ENCODE measurements at regions not wholly inside any gene's neighbourhood (a gene's known extent, or its start where the extent isn't known, plus 50 kb on each side); places are given as distances from the start of the nearest gene placed in this dataset.

- no peaks in the 10 kb centered on the region for H3K79me1 ChIP-seq (replicated peaks; ENCODE audit: low read length, poor library complexity, severe bottlenecking)
- no peak overlapping the region for H2BK120ac ChIP-seq (ENCODE audit: low read depth, low read length)
- no peak overlapping the region for H3K23ac ChIP-seq (ENCODE audit: low read length in 2 of 2)
- H3K27ac ChIP-seq (ENCODE audit: low read length, poor library complexity, severe bottlenecking), result no peak overlapping the region
- H4K91ac ChIP-seq (ENCODE audit: low read length), result peak overlapping the region; percentile 30
- H3K9ac ChIP-seq (ENCODE audit: low read length), result peak overlapping the region; percentile 49
- no peak overlapping the region for H3K4me2 ChIP-seq (ENCODE audit: low read length, poor library complexity, severe bottlenecking)
- no peaks in the 10 kb centered on the region for H3K27me3 ChIP-seq (ENCODE audit: control insufficient read depth in 1 of 2, insufficient read depth in 1 of 2, low read length in 2 of 2)
- peak overlapping the region; percentile 35 to 58 for H3K18ac ChIP-seq (ENCODE audit: low read depth in 1 of 2, low read length in 2 of 2)
- no peaks in the 10 kb centered on the region for H3K36me3 ChIP-seq (ENCODE audit: control insufficient read depth in 1 of 2, insufficient read depth in 2 of 2, low read depth in 1 of 2, low read length in 2 of 2)
- no peak overlapping the region for H3K4me3 ChIP-seq (ENCODE audit: insufficient read depth in 1 of 2, low read depth in 1 of 2, low read length in 2 of 2)
- H2AFZ ChIP-seq (ENCODE audit: low read depth, low read length), result no peak overlapping the region
- no peak overlapping the region for H3K14ac ChIP-seq (ENCODE audit: low read length in 2 of 2)
- peak overlapping the region; percentile 58 for H2AK5ac ChIP-seq (ENCODE audit: low read length, severe bottlenecking)
- no peak overlapping the region for H3K4ac ChIP-seq (ENCODE audit: low read depth in 1 of 2, low read length in 2 of 2)
- no peak overlapping the region for H2BK5ac ChIP-seq (ENCODE audit: low read depth, low read length, poor library complexity, severe bottlenecking)
- DNase-seq, result peak; percentile 43
- 71% methylated on average over 6 of the region's 6 CpGs for WGBS
- peak overlapping the region; percentile 72 for H4K8ac ChIP-seq (ENCODE audit: low read length)
- no peaks in the 10 kb centered on the region for H3K9me3 ChIP-seq (ENCODE audit: control insufficient read depth, low read length)
- H2BK15ac ChIP-seq (ENCODE audit: low read depth, poor library complexity, severe bottlenecking), result no peak overlapping the region
- H2BK12ac ChIP-seq (ENCODE audit: low read length in 2 of 2), result peak overlapping the region; percentile 29 to 70
- peaks cover 16% of the 10 kb centered on the region for H3K4me1 ChIP-seq (ENCODE audit: control insufficient read depth, insufficient read depth, low read depth, low read length)
These were observed 211.4 kb upstream of the ECI2 start for GRCh38 chr6:4346659-4347333.

GRCh38 chr6:4345543-4345942 is 210.2 kb upstream of the ECI2 start:
- Histone ChIP-seq H2BK15ac (ENCODE audit: low read depth, poor library complexity, severe bottlenecking) (no peak overlapping the region), H4K8ac (ENCODE audit: low read length) (peak overlapping the region; percentile 78)

GRCh38 chr6:4344317-4344899 is 209.0 kb upstream of the ECI2 start:
- no peak overlapping the region for H2AFZ ChIP-seq (ENCODE audit: low read depth, low read length)
- no peak overlapping the region for H3K9ac ChIP-seq (ENCODE audit: low read length)
- H3K14ac ChIP-seq (ENCODE audit: low read length in 2 of 2), result no peak overlapping the region
- H3K4me2 ChIP-seq (ENCODE audit: low read length, poor library complexity, severe bottlenecking), result no peak overlapping the region
- H3K27me3 ChIP-seq (ENCODE audit: control insufficient read depth in 1 of 2, insufficient read depth in 1 of 2, low read length in 2 of 2), result no peaks in the 10 kb centered on the region
- no peak overlapping the region for H4K91ac ChIP-seq (ENCODE audit: low read length)
- H3K27ac ChIP-seq (ENCODE audit: low read length, poor library complexity, severe bottlenecking), result no peak overlapping the region
- no peak overlapping the region for H2BK12ac ChIP-seq (ENCODE audit: low read length in 2 of 2)
- H3K23ac ChIP-seq (ENCODE audit: low read length in 2 of 2), result no peak overlapping the region
- no peaks in the 10 kb centered on the region for H3K9me3 ChIP-seq (ENCODE audit: control insufficient read depth, low read length)
- peak overlapping the region; percentile 11 for H2AK5ac ChIP-seq (ENCODE audit: low read length, severe bottlenecking)
- no peak overlapping the region for H2BK5ac ChIP-seq (ENCODE audit: low read depth, low read length, poor library complexity, severe bottlenecking)
- no peaks in the 10 kb centered on the region for H3K36me3 ChIP-seq (ENCODE audit: control insufficient read depth in 1 of 2, insufficient read depth in 2 of 2, low read depth in 1 of 2, low read length in 2 of 2)
- no peak overlapping the region for H3K4ac ChIP-seq (ENCODE audit: low read depth in 1 of 2, low read length in 2 of 2)
- peak; percentile 40 for DNase-seq
- H2BK15ac ChIP-seq (ENCODE audit: low read depth, poor library complexity, severe bottlenecking), result no peak overlapping the region
- no peak overlapping the region for H2BK120ac ChIP-seq (ENCODE audit: low read depth, low read length)
- H3K18ac ChIP-seq (ENCODE audit: low read depth in 1 of 2, low read length in 2 of 2), result no peak overlapping the region
- no peak overlapping the region for H3K4me3 ChIP-seq (ENCODE audit: insufficient read depth in 1 of 2, low read depth in 1 of 2, low read length in 2 of 2)
- H3K4me1 ChIP-seq (ENCODE audit: control insufficient read depth, insufficient read depth, low read depth, low read length), result peaks cover 8% of the 10 kb centered on the region
- WGBS, result 96% methylated on average over 9 of the region's 10 CpGs
- no peak overlapping the region for H4K8ac ChIP-seq (ENCODE audit: low read length)
- no peaks in the 10 kb centered on the region for H3K79me1 ChIP-seq (replicated peaks; ENCODE audit: low read length, poor library complexity, severe bottlenecking)

More at GRCh38 chr6:4345543-4345942, 210.2 kb upstream of the ECI2 start:
- no peak overlapping the region for H4K91ac ChIP-seq (ENCODE audit: low read length)
- H3K4me1 ChIP-seq (ENCODE audit: control insufficient read depth, insufficient read depth, low read depth, low read length), result peaks cover 10% of the 10 kb centered on the region
- H3K27ac ChIP-seq (ENCODE audit: low read length, poor library complexity, severe bottlenecking), result no peak overlapping the region
- DNase-seq, result no peak
- H3K14ac ChIP-seq (ENCODE audit: low read length in 2 of 2), result no peak overlapping the region
- H3K23ac ChIP-seq (ENCODE audit: low read length in 2 of 2), result no peak overlapping the region
- no peaks in the 10 kb centered on the region for H3K27me3 ChIP-seq (ENCODE audit: control insufficient read depth in 1 of 2, insufficient read depth in 1 of 2, low read length in 2 of 2)
- WGBS, result 94% methylated on average over 3 of the region's 3 CpGs
- H3K4ac ChIP-seq (ENCODE audit: low read depth in 1 of 2, low read length in 2 of 2), result no peak overlapping the region
- no peaks in the 10 kb centered on the region for H3K9me3 ChIP-seq (ENCODE audit: control insufficient read depth, low read length)
- no peak overlapping the region for H2AFZ ChIP-seq (ENCODE audit: low read depth, low read length)
- no peaks in the 10 kb centered on the region for H3K36me3 ChIP-seq (ENCODE audit: control insufficient read depth in 1 of 2, insufficient read depth in 2 of 2, low read depth in 1 of 2, low read length in 2 of 2)
- no peak overlapping the region for H3K9ac ChIP-seq (ENCODE audit: low read length)
- no peaks in the 10 kb centered on the region for H3K79me1 ChIP-seq (replicated peaks; ENCODE audit: low read length, poor library complexity, severe bottlenecking)
- no peak overlapping the region for H3K4me3 ChIP-seq (ENCODE audit: insufficient read depth in 1 of 2, low read depth in 1 of 2, low read length in 2 of 2)
- no peak overlapping the region for H3K18ac ChIP-seq (ENCODE audit: low read depth in 1 of 2, low read length in 2 of 2)
- H2BK12ac ChIP-seq (ENCODE audit: low read length in 2 of 2), result no peak overlapping the region
- H2BK120ac ChIP-seq (ENCODE audit: low read depth, low read length), result no peak overlapping the region
- no peak overlapping the region for H2AK5ac ChIP-seq (ENCODE audit: low read length, severe bottlenecking)
- H3K4me2 ChIP-seq (ENCODE audit: low read length, poor library complexity, severe bottlenecking), result no peak overlapping the region
- H2BK5ac ChIP-seq (ENCODE audit: low read depth, low read length, poor library complexity, severe bottlenecking), result no peak overlapping the region

- Histone ChIP-seq H3K14ac (ENCODE audit: low read length in 2 of 2) (no peak overlapping the region), H3K18ac (ENCODE audit: low read depth in 1 of 2, low read length in 2 of 2) (no peak overlapping the region), H3K4me3 (ENCODE audit: insufficient read depth in 1 of 2, low read depth in 1 of 2, low read length in 2 of 2) (no peak overlapping the region), H3K23ac (ENCODE audit: low read length in 2 of 2) (no peak overlapping the region), H3K9me3 (ENCODE audit: control insufficient read depth, low read length) (no peaks in the 10 kb centered on the region), H3K79me1 (replicated peaks; ENCODE audit: low read length, poor library complexity, severe bottlenecking) (no peaks in the 10 kb centered on the region), H2AK5ac (ENCODE audit: low read length, severe bottlenecking) (no peak overlapping the region), H2BK12ac (ENCODE audit: low read length in 2 of 2) (no peak overlapping the region), H3K27me3 (ENCODE audit: control insufficient read depth in 1 of 2, insufficient read depth in 1 of 2, low read length in 2 of 2) (no peaks in the 10 kb centered on the region), H4K91ac (ENCODE audit: low read length) (no peak overlapping the region), H4K8ac (ENCODE audit: low read length) (no peak overlapping the region), H3K4ac (ENCODE audit: low read depth in 1 of 2, low read length in 2 of 2) (no peak overlapping the region), H2BK120ac (ENCODE audit: low read depth, low read length) (no peak overlapping the region), H3K36me3 (ENCODE audit: control insufficient read depth in 1 of 2, insufficient read depth in 2 of 2, low read depth in 1 of 2, low read length in 2 of 2) (no peaks in the 10 kb centered on the region), H2AFZ (ENCODE audit: low read depth, low read length) (no peak overlapping the region), H2BK5ac (ENCODE audit: low read depth, low read length, poor library complexity, severe bottlenecking) (no peak overlapping the region), H2BK15ac (ENCODE audit: low read depth, poor library complexity, severe bottlenecking) (no peak overlapping the region), H3K9ac (ENCODE audit: low read length) (no peak overlapping the region), H3K27ac (ENCODE audit: low read length, poor library complexity, severe bottlenecking) (no peak overlapping the region), H3K4me1 (ENCODE audit: control insufficient read depth, insufficient read depth, low read depth, low read length) (peaks cover 8% of the 10 kb centered on the region), H3K4me2 (ENCODE audit: low read length, poor library complexity, severe bottlenecking) (no peak overlapping the region)
- DNase-seq, result no peak
- 96% methylated on average over 2 of the region's 4 CpGs for WGBS
These were observed 207.2 kb upstream of the ECI2 start for GRCh38 chr6:4342407-4343137.

Measured in mesenchymal stem cell (in vitro differentiated cells and primary cell).